Right atrium auricular region (tissue), 2 donors: ENCODE measurements at regions not wholly inside any gene's neighbourhood (a gene's known extent, or its start where the extent isn't known, plus 50 kb on each side); places are given as distances from the start of the nearest gene placed in this dataset.
"Not testable (repeated sequence)": the region's sequence is repeated elsewhere in the genome, so short reads cannot be mapped to it uniquely, and the experiment has no call there.

Experiments
- DNase-seq: peaks from one replicate; pipeline ENCODE4 v3.0.0-alpha.2; 2019; ENCODE audit warnings: low spot score
- H3K27ac ChIP-seq, 2 donors: fragments of 200-600 bp; sonication (generic); 1 replicate in 1 of 2; 2 replicates in 1 of 2; pipeline ENCODE4 v1.5.1; 2016 to 2019
- H3K27me3 ChIP-seq, 2 donors: fragments of 200-600 bp; sonication (generic); one replicate each; pipeline versions ENCODE4 v1.5.1 to v1.6.0; 2017 to 2019
- H3K36me3 ChIP-seq: fragments of 200-600 bp; sonication (generic); one replicate; pipeline ENCODE4 v1.5.1; 2016
- H3K4me1 ChIP-seq, 2 donors: fragments of 200-600 bp; sonication (generic); one replicate each; pipeline versions ENCODE4 v1.5.1 to v1.6.0; 2017 to 2019
- H3K4me3 ChIP-seq, 2 donors: fragments of 200-600 bp; sonication (generic); 1 replicate in 1 of 2; 2 replicates in 1 of 2; pipeline ENCODE4 v1.5.1; 2017 to 2019; ENCODE audit warnings: mild to moderate bottlenecking in 1 of 2, moderate library complexity in 1 of 2
- H3K9me3 ChIP-seq, 2 donors: fragments of 200-600 bp; sonication (generic); one replicate each; pipeline ENCODE4 v1.5.1; 2019
- TF ChIP-seq, protein P1 (sequence below), 2 donors: fragments of 200-600 bp; sonication (generic); IDR thresholded peaks; one replicate each; pipeline ENCODE4 v1.5.1; 2019; ENCODE audit warnings: antibody characterized with exemption in 2 of 2

DNA sequence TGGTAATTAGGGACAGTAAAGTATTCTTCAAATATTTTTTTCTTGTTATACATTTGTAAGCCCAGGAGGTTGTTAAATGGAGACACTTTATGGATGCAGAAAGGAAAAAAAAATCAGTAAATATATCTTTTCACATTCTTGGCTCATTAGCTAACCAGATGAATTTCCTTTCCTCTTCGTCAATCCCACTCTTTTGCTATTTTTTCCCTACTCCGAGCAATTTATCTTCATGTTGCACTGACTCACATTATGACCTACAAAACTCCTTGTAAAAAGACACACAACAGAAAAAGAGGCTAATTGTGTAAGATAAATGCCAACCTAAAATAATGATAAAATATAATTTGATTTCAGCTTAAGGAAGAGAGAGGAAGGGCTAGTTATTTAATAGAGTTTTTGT, 472.9 kb upstream of the ZNF337 start:
- H3K27me3 ChIP-seq, result no peaks in the 10 kb centered on the region
- no peaks in the 10 kb centered on the region for H3K9me3 ChIP-seq
- DNase-seq, result no peak
- no peak overlapping the region for H3K27ac ChIP-seq
- no peak overlapping the region for H3K4me3 ChIP-seq
- H3K36me3 ChIP-seq, result no peaks in the 10 kb centered on the region
- H3K4me1 ChIP-seq, result no peaks in the 10 kb centered on the region
- TF ChIP-seq, protein P1, sequence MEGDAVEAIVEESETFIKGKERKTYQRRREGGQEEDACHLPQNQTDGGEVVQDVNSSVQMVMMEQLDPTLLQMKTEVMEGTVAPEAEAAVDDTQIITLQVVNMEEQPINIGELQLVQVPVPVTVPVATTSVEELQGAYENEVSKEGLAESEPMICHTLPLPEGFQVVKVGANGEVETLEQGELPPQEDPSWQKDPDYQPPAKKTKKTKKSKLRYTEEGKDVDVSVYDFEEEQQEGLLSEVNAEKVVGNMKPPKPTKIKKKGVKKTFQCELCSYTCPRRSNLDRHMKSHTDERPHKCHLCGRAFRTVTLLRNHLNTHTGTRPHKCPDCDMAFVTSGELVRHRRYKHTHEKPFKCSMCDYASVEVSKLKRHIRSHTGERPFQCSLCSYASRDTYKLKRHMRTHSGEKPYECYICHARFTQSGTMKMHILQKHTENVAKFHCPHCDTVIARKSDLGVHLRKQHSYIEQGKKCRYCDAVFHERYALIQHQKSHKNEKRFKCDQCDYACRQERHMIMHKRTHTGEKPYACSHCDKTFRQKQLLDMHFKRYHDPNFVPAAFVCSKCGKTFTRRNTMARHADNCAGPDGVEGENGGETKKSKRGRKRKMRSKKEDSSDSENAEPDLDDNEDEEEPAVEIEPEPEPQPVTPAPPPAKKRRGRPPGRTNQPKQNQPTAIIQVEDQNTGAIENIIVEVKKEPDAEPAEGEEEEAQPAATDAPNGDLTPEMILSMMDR (IDR thresholded peaks at IDR 0.05), result no peak

DNA sequence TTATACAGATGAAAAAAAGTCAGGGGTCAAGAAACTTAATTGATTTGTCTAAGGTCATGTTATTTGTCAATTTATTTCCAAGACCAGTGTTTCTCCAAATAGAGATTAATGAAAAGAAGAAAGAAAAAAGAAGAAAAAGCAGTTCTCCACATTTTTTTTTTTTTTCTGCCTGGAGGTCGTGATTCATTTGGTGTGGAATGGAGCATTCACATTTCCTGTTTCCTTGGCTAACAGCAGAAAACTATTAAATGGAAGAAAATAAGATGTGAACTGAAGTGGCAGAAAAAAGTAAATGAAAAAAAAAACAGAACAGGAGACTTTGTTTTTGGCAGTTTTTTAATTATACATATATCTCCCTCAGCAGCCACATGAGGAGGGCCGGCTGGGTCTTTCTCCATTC, 470.8 kb upstream of the ZNF337 start:
- TF ChIP-seq, protein P1 (IDR thresholded peaks at IDR 0.05), result no peak
- H3K27ac ChIP-seq, result no peak overlapping the region
- no peaks in the 10 kb centered on the region for H3K36me3 ChIP-seq
- no peak for DNase-seq
- no peak overlapping the region for H3K4me3 ChIP-seq
- no peaks in the 10 kb centered on the region for H3K9me3 ChIP-seq
- no peaks in the 10 kb centered on the region for H3K4me1 ChIP-seq
- no peaks in the 10 kb centered on the region for H3K27me3 ChIP-seq

DNA sequence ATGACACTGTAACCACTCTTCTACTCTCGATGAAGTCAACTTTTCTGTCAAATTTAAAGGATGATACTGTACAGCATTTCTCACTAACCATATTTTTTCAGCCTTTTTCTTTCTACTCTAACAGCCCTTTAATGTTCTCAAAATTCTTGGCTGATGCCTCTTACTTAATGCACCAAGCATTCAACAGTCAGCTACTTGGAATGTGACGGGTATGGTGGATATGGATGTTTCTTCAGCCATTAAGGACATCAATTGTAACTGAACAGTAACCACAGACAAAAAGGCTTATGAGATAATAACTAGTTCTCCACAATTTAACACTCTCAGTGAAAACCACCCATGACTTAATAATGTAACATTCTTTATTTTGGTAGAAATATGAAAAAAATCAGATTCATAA, 467.2 kb upstream of the ZNF337 start:
- H3K36me3 ChIP-seq, result no peaks in the 10 kb centered on the region
- no peaks in the 10 kb centered on the region for H3K9me3 ChIP-seq
- no peak for DNase-seq
- H3K27me3 ChIP-seq, result no peaks in the 10 kb centered on the region
- no peaks in the 10 kb centered on the region for H3K4me1 ChIP-seq
- TF ChIP-seq, protein P1 (IDR thresholded peaks at IDR 0.05), result no peak
- H3K4me3 ChIP-seq, result no peak overlapping the region
- no peak overlapping the region for H3K27ac ChIP-seq

DNA sequence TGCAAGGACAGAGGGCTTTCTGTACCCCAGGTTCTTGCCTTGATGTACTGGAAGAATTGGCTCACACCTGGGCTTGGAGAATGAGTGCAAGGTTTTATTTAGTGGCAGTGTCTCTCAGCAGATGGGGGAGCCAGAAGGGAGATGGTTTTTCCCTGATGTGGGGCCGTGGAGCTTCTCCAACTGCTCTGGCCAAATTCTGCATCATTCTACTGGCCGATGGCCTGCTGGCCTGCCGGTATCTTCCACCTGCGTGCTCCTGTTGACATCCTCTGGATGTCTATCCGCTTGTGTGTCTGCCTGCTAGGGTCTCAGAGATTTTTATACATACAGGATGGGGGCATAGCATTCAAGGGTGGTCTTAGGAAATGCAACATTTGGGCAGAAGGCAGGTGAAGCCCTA, 466.5 kb upstream of the ZNF337 start:
- not testable (repeated sequence) for H3K27me3 ChIP-seq, H3K4me3 ChIP-seq, H3K36me3 ChIP-seq, H3K9me3 ChIP-seq, DNase-seq, H3K27ac ChIP-seq, H3K4me1 ChIP-seq

DNA sequence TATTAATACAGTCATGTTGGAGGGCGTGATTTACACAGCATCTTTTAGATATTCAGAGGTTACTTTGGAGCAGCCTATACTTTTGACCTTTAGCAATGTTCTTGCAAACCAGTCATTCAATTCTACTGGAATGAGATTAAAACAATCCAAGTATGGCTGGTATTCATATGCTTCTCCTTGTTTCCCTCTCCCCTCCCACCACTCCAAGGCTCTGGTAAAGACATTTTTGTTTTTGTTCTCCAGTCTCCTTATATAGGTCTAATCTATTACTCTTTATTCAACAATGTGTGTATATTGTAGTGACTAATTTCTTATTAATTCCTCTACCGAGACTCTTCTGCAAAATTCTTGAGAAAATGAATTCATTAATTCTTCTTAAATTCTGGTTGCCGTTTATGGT, 465.1 kb upstream of the ZNF337 start:
- H3K36me3 ChIP-seq, H3K27ac ChIP-seq, DNase-seq, H3K27me3 ChIP-seq, H3K4me1 ChIP-seq, H3K9me3 ChIP-seq, H3K4me3 ChIP-seq: not testable (repeated sequence)

DNA sequence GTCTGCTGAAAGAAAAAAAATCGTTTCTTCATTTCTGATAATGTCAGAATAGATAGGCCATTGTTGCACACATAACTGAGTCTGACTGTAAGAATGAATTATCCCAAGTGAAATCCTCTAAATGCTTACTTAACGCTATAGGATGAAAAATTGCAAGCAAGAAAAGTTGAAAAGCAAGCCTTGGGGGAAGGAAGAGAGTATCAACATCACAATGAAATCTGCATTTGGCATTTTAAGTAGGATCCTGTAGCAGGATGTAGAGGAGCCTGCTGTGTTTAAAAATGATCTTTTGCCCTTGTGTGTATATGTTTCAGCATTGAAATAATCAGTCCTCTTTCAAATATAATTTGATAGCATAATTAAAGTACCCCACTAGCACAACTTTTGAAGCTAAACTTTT, 464.3 kb upstream of the ZNF337 start:
- H3K27me3 ChIP-seq, result not testable (repeated sequence)

DNA sequence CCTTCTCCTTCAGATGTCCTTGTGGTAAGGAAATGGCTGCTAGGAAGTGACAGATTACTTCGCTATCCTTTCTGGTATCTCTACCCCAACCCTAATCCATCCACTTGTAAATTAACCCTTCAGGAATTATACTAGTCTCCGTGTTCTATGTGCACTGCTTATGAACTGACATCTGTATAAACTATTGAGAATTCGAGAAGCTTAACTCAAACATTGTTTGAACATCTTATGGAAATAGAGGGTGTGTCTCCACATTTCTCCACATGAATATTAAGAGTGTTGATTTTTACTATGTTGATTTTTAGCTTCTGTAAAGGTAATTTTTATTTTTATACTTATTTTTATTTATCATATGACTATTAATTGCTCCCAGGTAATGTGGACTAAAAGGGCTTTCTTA, 457.6 kb upstream of the ZNF337 start:
- no peak for DNase-seq
- TF ChIP-seq, protein P1 (IDR thresholded peaks at IDR 0.05), result no peak
- no peak overlapping the region for H3K27ac ChIP-seq
- H3K36me3 ChIP-seq, result no peaks in the 10 kb centered on the region
- no peaks in the 10 kb centered on the region for H3K27me3 ChIP-seq
- no peaks in the 10 kb centered on the region for H3K4me1 ChIP-seq
- H3K4me3 ChIP-seq, result no peak overlapping the region
- no peaks in the 10 kb centered on the region for H3K9me3 ChIP-seq

More for the DNA sequence above, 464.3 kb upstream of the ZNF337 start:
- H3K4me1 ChIP-seq, H3K9me3 ChIP-seq, DNase-seq, H3K27ac ChIP-seq, H3K36me3 ChIP-seq, H3K4me3 ChIP-seq: not testable (repeated sequence)
